NOMO-1 (cell line): ENCODE measurements at regions not wholly inside any gene's neighbourhood (a gene's known extent, or its start where the extent isn't known, plus 50 kb on each side); places are given as distances from the start of the nearest gene placed in this dataset.

Source experiments
- DNase-seq, 2 experiments: peaks; one replicate each; lab custom pipeline; 2025; ENCODE audit not compliant: unreplicated experiment in 2 of 2; lab: John Stamatoyannopoulos, UW

GRCh38 chr11:19482319-19483100, 230.1 kb upstream of the NAV2 start:
- DNase-seq: no peak

- no peak for DNase-seq
Measured at GRCh38 chr11:19480540-19480939, 232.1 kb upstream of the NAV2 start.

DNA sequence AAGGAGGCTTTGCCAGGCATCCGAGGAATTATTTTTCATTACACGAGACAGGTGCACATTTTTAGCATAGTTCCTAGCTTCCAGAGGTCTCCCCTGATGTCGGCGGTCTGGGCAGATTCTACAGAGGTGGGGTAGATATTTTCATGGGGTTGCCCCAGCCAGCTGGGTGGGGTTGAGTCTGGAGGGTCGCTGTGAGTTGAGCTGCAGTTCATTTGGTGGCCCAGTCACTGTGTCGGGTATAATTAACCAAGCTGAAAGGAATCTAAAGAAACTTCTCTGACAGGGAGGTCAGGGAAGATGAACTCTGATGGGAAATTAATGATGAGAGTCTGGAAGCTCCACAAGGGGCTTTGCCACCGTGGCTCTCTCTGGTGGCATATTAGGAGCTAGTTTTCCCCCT, 233.7 kb upstream of the NAV2 start:
- DNase-seq: no peak

DNA sequence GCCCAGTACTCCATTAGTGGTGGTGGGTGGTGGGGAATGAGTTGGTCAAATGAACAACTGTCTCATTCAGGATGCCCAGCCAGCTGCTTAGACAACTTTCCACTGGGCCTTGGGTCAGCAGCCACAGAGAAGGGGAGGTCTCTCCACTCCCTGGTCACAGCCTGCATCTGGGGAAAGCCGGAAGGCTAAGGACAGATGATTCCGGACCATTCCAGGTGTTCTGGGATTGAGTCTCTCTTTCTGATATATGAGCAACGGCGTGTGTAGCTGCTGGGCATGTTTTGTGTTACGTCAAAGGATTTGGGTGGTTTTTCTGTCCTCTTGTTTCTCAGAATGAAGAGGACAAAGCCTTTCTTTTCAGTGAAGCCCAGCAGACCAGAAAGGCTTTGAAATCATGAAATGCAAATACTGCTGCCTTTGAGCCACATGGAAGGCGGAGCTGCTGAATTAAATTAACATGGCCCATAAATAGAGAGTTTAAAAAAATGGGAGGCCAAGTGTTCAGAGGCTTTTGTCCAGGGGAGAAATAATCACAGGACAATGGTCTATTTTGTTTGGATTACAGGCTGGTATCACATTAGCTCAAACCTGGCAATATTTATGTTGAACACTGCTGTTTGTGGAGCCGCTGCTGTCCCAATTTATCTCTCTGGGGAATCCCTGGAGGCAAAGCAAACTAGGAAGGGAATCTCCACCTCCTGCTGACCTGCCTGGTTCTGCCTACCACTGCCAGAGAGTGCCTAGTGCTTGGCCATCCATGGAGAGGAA, 234.4 kb upstream of the E2F8 start:
- no peak for DNase-seq

- DNase-seq: no peak
Measured at GRCh38 chr11:19474211-19474610, 233.5 kb upstream of the E2F8 start.

GRCh38 chr11:19472679-19473078, 231.9 kb upstream of the E2F8 start:
- DNase-seq: no peak

DNA sequence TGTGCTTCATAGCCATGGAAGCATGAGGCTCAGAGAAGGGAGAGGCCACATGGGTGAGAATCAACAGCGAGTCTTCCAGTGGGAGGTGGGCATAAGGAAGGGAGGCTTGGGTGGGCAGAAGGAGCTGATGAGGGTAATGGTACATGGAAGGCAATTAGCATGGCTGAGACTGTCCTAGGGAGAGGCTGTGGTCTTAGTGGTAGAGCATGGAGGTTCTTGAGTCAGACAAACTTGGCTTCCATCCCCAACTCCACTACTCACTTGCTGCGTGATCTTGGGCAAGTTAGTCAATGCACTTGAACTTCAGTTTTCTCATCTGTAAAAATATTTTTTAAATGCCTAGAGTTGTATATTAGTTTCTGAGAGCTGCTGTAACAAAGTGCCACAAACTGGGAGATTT, 227.2 kb upstream of the E2F8 start:
- DNase-seq: no peak

GRCh38 chr11:19466314-19466713, 225.6 kb upstream of the E2F8 start:
- DNase-seq: no peak

- DNase-seq: no peak
Measured at GRCh38 chr11:19463976-19464375, 223.2 kb upstream of the E2F8 start.

DNA sequence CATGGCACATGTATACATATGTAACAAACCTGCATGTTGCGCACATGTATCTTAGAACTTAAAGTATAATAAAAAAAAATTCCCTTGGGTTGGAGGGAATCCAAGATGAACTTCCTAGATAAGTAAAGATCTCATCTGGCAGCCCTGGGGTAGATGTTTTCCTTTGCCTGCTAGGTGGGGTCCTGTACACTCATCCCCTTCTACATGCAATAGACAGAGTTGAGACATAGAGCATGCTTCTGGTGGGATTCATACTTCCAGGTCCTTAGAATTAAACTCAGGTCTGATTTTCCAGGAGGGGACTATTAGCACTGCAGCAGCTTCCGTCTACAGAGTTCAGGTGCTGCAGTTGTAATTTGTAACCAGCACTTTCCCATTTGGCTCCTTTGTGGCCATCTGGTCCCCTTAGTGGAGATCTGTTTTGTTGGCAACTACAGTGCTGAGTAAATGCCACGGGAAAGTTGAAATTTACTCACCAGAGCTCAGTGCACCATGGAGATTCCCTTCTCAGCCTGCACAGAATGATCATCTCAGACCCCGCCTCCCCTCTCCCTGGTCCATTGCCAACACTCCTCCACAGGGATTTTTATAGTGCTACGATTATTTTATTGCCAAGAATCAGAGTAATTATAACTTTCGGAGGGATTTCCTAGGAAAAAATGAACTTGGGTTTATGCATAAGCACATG, 220.1 kb upstream of the E2F8 start:
- DNase-seq: no peak

DNA sequence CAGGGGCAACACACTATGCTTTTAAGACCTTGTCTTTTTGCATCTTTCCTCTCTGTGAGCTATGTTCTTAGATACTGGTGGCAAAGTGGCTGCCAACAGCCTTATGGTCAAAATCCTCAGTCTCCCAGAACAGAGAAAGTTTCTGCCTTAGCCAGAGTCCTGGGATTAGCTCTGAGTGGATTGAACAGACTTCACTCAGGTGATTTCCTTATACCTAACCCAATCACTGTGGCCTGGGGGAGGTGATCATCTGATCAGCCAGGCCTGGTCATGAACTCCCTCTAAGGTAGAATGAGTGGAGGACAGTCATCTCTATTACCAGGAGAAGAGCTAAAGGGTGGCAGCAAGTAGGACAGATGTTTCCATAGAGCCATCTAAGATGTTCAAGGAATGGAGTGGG, 218.5 kb upstream of the E2F8 start:
- no peak for DNase-seq

GRCh38 chr11:19458721-19459120, 218.0 kb upstream of the E2F8 start:
- DNase-seq: no peak

GRCh38 chr11:19458231-19458630, 217.5 kb upstream of the E2F8 start:
- DNase-seq: no peak

- DNase-seq: no peak
Measured at GRCh38 chr11:19455731-19456130, 215.0 kb upstream of the E2F8 start.

GRCh38 chr11:19453651-19454257, 213.0 kb upstream of the E2F8 start:
- DNase-seq: no peak

- no peak for DNase-seq
Measured at GRCh38 chr11:19451609-19452008, 210.9 kb upstream of the E2F8 start.

DNA sequence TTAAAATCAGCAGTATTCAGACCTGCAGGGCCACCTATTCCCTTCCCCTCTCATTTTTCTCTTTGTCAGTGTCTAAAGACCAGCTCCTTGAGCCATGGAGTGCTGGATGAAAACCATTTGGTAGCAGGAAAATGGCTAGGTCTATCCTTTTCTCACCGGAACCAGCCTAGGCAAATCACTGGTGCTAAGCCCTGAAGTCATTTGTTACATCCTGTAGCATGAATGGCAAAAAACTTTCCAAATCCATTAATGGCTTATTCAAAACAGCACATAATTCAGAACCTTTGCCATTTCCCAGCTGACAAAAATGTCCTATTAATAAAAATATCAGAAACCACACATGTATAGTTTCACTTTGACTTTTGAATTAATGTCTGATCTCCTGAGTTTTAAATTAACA, 209.5 kb upstream of the E2F8 start:
- no peak for DNase-seq

GRCh38 chr11:19448651-19449050, 207.9 kb upstream of the E2F8 start:
- DNase-seq: no peak

GRCh38 chr11:19447150-19447566, 206.4 kb upstream of the E2F8 start:
- DNase-seq: no peak

DNA sequence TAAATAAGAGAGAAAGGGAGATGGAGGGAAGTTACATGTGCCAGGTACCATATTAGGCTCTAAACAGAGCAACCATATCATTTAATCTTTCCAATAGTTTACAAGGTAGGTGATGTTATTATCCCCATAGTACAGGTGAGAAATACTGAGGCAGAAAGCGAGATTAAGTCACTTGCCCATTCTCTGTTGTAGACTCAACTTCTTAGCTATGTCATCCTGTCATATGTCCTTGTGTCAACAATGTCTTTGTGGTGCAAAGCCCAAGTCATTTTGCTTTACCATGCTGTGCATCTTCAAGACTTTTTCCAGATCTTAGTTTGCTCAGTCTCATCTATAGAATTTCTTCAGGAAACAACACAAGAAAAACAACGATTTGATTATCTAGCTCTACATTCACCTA, 205.0 kb upstream of the E2F8 start:
- no peak for DNase-seq

DNA sequence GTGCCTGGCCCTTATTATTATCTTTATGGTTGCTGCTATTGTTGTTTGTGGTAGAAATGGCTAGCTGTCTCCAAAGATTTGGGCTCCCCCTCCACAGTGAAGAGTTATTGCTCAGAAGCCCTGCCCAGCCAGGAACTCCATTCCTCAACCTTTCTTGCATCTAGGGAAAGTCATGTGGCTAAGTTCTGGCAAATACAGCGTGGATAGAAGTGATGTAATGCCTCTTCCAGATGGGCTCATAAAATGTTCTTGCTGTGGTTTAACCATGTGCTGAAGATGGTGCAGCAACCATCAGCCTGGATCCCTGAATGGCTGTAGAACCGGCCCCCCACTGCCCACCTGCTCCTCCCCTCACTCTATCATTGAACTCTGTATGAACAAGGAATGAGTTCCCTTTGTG, 203.5 kb upstream of the E2F8 start:
- DNase-seq: no peak
